ENCODE measurements at regions not wholly inside any gene's neighbourhood (a gene's known extent, or its start where the extent isn't known, plus 50 kb on each side); places are given as distances from the start of the nearest gene placed in this dataset.

DNA sequence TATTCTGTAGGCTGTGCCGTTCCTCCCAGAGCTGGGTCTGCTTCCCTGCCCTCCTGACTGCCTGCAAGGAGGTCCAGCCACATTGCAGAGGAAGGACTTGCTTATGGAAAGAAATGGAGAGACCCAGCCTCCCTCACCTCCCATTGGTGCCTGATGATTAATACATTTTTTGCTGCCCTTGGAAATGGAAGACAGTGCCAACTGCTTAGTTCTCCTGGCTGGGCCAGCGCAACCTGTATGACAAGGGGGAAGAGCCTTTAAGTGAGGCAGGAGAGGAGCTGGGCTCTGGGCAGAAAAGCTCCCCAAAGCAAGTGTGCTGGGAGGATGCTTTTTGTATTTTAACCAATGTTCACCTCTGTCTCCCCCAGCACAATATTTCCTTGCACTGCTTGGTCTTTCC, 238.5 kb downstream of the SOX9 start:
- TF ChIP-seq HDAC2 (IDR thresholded peaks at IDR 0.05) = no peak
- no peak for TF ChIP-seq JUNB (IDR thresholded peaks at IDR 0.05)
- TF ChIP-seq EP300 (IDR thresholded peaks at IDR 0.05) = no peak
- no peak for TF ChIP-seq POLR2A (IDR thresholded peaks at IDR 0.05; ENCODE audit: low read length)
- TF ChIP-seq, protein P1, sequence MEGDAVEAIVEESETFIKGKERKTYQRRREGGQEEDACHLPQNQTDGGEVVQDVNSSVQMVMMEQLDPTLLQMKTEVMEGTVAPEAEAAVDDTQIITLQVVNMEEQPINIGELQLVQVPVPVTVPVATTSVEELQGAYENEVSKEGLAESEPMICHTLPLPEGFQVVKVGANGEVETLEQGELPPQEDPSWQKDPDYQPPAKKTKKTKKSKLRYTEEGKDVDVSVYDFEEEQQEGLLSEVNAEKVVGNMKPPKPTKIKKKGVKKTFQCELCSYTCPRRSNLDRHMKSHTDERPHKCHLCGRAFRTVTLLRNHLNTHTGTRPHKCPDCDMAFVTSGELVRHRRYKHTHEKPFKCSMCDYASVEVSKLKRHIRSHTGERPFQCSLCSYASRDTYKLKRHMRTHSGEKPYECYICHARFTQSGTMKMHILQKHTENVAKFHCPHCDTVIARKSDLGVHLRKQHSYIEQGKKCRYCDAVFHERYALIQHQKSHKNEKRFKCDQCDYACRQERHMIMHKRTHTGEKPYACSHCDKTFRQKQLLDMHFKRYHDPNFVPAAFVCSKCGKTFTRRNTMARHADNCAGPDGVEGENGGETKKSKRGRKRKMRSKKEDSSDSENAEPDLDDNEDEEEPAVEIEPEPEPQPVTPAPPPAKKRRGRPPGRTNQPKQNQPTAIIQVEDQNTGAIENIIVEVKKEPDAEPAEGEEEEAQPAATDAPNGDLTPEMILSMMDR (IDR thresholded peaks at IDR 0.05) = no peak
- no peak for TF ChIP-seq CHD2 (IDR thresholded peaks at IDR 0.05; ENCODE audit: low read length, partially characterized antibody)
- TF ChIP-seq, protein P2, sequence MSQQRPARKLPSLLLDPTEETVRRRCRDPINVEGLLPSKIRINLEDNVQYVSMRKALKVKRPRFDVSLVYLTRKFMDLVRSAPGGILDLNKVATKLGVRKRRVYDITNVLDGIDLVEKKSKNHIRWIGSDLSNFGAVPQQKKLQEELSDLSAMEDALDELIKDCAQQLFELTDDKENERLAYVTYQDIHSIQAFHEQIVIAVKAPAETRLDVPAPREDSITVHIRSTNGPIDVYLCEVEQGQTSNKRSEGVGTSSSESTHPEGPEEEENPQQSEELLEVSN (IDR thresholded peaks at IDR 0.05; ENCODE audit: borderline replicate concordance, low read depth) = no peak
- TF ChIP-seq RAD21 (conservative IDR thresholded peaks at IDR 0.05 in 1 of 2, IDR thresholded peaks at IDR 0.05 in 1 of 2) = no peak
- TF ChIP-seq NPAS2 (CRISPR knock-in tag; IDR thresholded peaks at IDR 0.05; ENCODE audit: borderline replicate concordance) = no peak
